Superior temporal gyrus (tissue), 1 donor: ENCODE measurements at regions not wholly inside any gene's neighbourhood (a gene's known extent, or its start where the extent isn't known, plus 50 kb on each side); places are given as distances from the start of the nearest gene placed in this dataset.
A peak's percentile ranks its signal among the peaks of the same experiment; 100 is the strongest.
"Not testable (repeated sequence)": the region's sequence is repeated elsewhere in the genome, so short reads cannot be mapped to it uniquely, and the experiment has no call there.

Source experiments
- DNase-seq: peaks from one replicate; pipeline ENCODE4 v3.0.0-alpha.2; 2016; ENCODE audit errors: extremely low spot score

GRCh38 chr2:95727420-95727819 is 135.6 kb downstream of the TRIM43 start:
- DNase-seq, result not testable (repeated sequence)

- peak; percentile 96 for DNase-seq
These were observed 137.2 kb downstream of the TRIM43 start for GRCh38 chr2:95728878-95729596.

GRCh38 chr2:95729597-95729955 is 137.8 kb downstream of the TRIM43 start:
- DNase-seq, result no peak

- DNase-seq, result no peak
These were observed 139.0 kb downstream of the TRIM43 start for GRCh38 chr2:95730813-95731212.

GRCh38 chr2:95734976-95735890 is 143.4 kb downstream of the TRIM43 start:
- no peak for DNase-seq

GRCh38 chr2:95738301-95738700 is 146.5 kb downstream of the TRIM43 start:
- DNase-seq, result no peak

GRCh38 chr2:95752126-95752525 is 160.3 kb downstream of the TRIM43 start:
- not testable (repeated sequence) for DNase-seq

GRCh38 chr2:95753812-95754211 is 162.0 kb downstream of the TRIM43 start:
- DNase-seq, result not testable (repeated sequence)

- not testable (repeated sequence) for DNase-seq
These were observed 162.4 kb downstream of the TRIM43 start for GRCh38 chr2:95754213-95754612.

GRCh38 chr2:95754819-95755563 is 163.2 kb downstream of the TRIM43 start:
- not testable (repeated sequence) for DNase-seq

- DNase-seq, result not testable (repeated sequence)
These were observed 164.3 kb downstream of the TRIM43 start for GRCh38 chr2:95755956-95756669.

- DNase-seq, result no peak
These were observed 166.2 kb downstream of the TRIM43 start for GRCh38 chr2:95757988-95758387.

- no peak for DNase-seq
These were observed 167.9 kb downstream of the TRIM43 start for GRCh38 chr2:95759481-95760246.

GRCh38 chr2:95760806-95761525 is 169.2 kb downstream of the TRIM43 start:
- DNase-seq, result no peak

GRCh38 chr2:95761556-95761955 is 169.8 kb downstream of the TRIM43 start:
- DNase-seq, result no peak

- not testable (repeated sequence) for DNase-seq
These were observed 170.5 kb downstream of the TRIM43 start for GRCh38 chr2:95762023-95763021.

- not testable (repeated sequence) for DNase-seq
These were observed 171.3 kb downstream of the TRIM43 start for GRCh38 chr2:95763074-95763473.

GRCh38 chr2:95764966-95765365 is 173.2 kb downstream of the TRIM43 start:
- not testable (repeated sequence) for DNase-seq
